GM12891 (cell line): ENCODE measurements at regions not wholly inside any gene's neighbourhood (a gene's known extent, or its start where the extent isn't known, plus 50 kb on each side); places are given as distances from the start of the nearest gene placed in this dataset.

Experiments
- POLR2A ChIP-seq: IDR thresholded peaks from 2 replicates; pipeline ENCODE4 v1.6.1; 2011; ENCODE audit warnings: low read depth, low read length, control low read depth
- POLR2AphosphoS5 ChIP-seq: IDR thresholded peaks from 2 replicates; pipeline ENCODE4 v1.6.1; 2011; ENCODE audit warnings: low read depth, low read length, control low read depth
- POU2F2 ChIP-seq: IDR thresholded peaks from 2 replicates; pipeline ENCODE4 v1.6.1; 2011; ENCODE audit warnings: low read depth, mild to moderate bottlenecking, control low read depth, low read length, moderate library complexity
- SPI1 ChIP-seq: IDR thresholded peaks from 2 replicates; pipeline ENCODE4 v1.6.1; 2011; ENCODE audit warnings: low read depth, low read length, control low read depth
- TAF1 ChIP-seq: IDR thresholded peaks from 2 replicates; pipeline ENCODE4 v1.6.1; 2011; ENCODE audit warnings: low read depth, low read length, control low read depth

DNA sequence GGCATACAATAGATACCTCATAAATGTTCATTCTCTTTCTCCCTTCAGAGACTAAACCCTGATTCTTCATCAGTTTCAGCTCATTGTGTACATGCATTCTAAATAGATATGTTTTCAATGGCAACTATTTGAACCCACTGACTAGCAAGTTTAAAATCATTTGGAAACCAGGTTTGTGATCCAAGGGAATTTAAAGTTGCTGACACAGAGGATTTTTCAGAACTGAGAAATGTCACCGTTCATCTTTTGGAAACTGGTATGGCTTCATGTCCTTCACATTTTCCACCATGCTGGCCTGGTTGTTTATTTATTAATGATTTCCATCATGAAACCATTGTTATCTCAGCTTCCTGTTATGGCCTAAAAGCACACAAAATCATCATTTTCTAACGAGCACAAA is 81.8 kb upstream of the BARHL2 start:
- TF ChIP-seq POLR2A = no peak
- TF ChIP-seq TAF1 = no peak
- no peak for TF ChIP-seq POLR2AphosphoS5
- TF ChIP-seq SPI1 = no peak
- no peak for TF ChIP-seq POU2F2
